ENCODE measurements at regions not wholly inside any gene's neighbourhood (a gene's known extent, or its start where the extent isn't known, plus 50 kb on each side); places are given as distances from the start of the nearest gene placed in this dataset.

DNA sequence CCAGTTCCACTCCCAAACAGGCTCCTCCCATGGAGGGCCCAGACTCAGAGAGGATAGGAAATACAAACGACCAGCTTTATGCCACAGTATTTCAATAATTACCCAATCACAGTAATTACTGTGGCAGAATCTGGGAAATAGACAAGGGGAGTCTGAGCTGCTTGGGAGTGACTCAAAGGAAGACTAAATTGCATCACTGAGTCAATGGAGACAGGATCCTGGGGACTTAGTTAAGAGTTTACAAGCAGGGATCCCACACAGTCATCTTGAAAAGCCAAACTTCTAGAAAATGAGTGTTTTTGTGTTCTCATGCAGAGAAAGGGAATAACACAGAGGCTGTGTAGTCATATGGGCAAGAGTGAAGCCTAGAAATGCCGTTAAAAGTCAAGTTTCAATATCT, 1142.1 kb downstream of the CNTNAP5 start (continued):
- no peak for TF ChIP-seq TBL1XR1 (IDR thresholded peaks at IDR 0.05; ENCODE audit: borderline replicate concordance, low read length, partially characterized antibody)

DNA sequence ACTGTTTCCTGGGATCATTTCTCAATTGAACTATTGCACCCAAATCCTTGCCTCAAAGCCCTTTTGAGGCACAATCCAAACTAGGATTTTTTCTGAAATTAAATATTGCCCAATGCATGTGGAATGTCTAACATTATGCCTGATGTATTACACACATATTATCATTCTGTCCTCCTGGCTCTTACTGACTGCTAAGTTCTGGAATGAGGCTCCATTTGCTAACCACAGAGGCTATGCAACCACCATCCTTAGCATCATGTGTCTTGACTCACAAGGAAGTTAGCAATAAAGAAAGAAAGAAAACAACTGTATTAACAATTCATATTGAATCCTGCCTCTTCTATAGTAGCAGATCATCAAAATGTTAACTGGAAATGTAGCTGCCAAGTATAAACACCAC, 1142.7 kb downstream of the CNTNAP5 start:
- Histone ChIP-seq H3K4me2 (ENCODE audit: low read depth, low read length) (no peak overlapping the region), H2AFZ (ENCODE audit: low read length) (no peak overlapping the region), H3K79me2 (ENCODE audit: insufficient read depth, low read length) (no peaks in the 10 kb centered on the region), H3K9ac (ENCODE audit: insufficient read depth, low read depth, low read length) (no peak overlapping the region), H4K20me1 (ENCODE audit: insufficient read depth, low read length) (no peaks in the 10 kb centered on the region), H3K4me1 (ENCODE audit: insufficient read depth, low read length) (no peaks in the 10 kb centered on the region), H3K27ac (ENCODE audit: extremely low read length, insufficient read depth, low read length) (no peak overlapping the region), H3K36me3 (replicated peaks in 1 of 2; ENCODE audit: control insufficient read depth in 1 of 2, insufficient read depth in 2 of 2, low read length in 2 of 2) (no peaks in the 10 kb centered on the region), H3K27me3 (ENCODE audit: control insufficient read depth in 1 of 2, insufficient read depth in 2 of 2, low read length in 2 of 2) (no peaks in the 10 kb centered on the region), H3K9me3 (ENCODE audit: low read length) (peaks cover 37% of the 10 kb centered on the region), H3K4me3 (replicated peaks in 1 of 3; ENCODE audit: insufficient read depth in 1 of 3, low read depth in 2 of 3, low read length in 3 of 3) (no peak overlapping the region)
- intact Hi-C loops (cut with micrococcal nuclease; ENCODE audit: unreplicated experiment) (loop anchor here (10.0 kb wide), 1 partner anchor 77 kb away; no protein-coding TSS in a partner anchor), in situ Hi-C loops (cut with HindIII; ENCODE audit: extremely low pct_ligation_motif_present, low pct_unique_long_range_greater_than_20kb) (no loop called here)
- ChIA-PET POLR2A (no interaction called here), CTCF (ENCODE audit: low intra/inter-chr PET ratio, low total read pairs) (no interaction called here)
- TF ChIP-seq ZKSCAN8 (CRISPR knock-in tag; IDR thresholded peaks at IDR 0.05; ENCODE audit: borderline replicate concordance) (no peak), CEBPB (IDR thresholded peaks at IDR 0.05; ENCODE audit: borderline replicate concordance, low read depth, low read length) (0 out of 2 replicates have a peak, but pooled peaks have one; percentile 30)
- ATAC-seq, result no peak
- DNase-seq (ENCODE audit: low spot score), result no peak
- no TSS peak for BruUV-seq (replicated peaks)
- no peak for FAIRE-seq

DNA sequence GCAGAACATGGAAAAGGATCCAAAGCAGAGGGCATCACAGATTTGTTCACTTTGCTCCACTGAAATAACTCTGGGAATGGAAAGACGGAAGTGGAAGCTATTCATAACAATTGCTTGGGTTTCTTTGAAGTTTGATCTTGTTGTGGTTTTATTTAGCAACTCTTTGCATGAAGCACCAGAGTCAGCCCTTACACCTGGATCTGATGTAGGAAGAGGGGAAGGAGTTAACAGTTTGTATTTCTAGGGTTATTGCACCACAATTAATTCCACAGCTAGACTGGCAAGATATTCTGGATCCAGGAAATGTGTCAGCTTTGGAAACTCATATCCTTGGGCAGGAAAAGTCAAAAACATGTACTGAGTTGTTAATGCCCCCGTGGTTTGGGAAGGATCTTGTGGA, 1143.4 kb downstream of the CNTNAP5 start:
- 1% methylated on average over 2 of the region's 2 CpGs for WGBS (ENCODE audit: low lambda C conversion rate)
- Histone ChIP-seq H3K9ac (ENCODE audit: insufficient read depth, low read depth, low read length) (no peak overlapping the region), H3K4me3 (replicated peaks in 1 of 3; ENCODE audit: insufficient read depth in 1 of 3, low read depth in 2 of 3, low read length in 3 of 3) (no peak overlapping the region), H4K20me1 (ENCODE audit: insufficient read depth, low read length) (no peaks in the 10 kb centered on the region), H2AFZ (ENCODE audit: low read length) (no peak overlapping the region), H3K79me2 (ENCODE audit: insufficient read depth, low read length) (no peaks in the 10 kb centered on the region), H3K4me2 (ENCODE audit: low read depth, low read length) (no peak overlapping the region), H3K9me3 (ENCODE audit: low read length) (peaks cover 42% of the 10 kb centered on the region), H3K27me3 (ENCODE audit: control insufficient read depth in 1 of 2, insufficient read depth in 2 of 2, low read length in 2 of 2) (no peaks in the 10 kb centered on the region), H3K4me1 (ENCODE audit: insufficient read depth, low read length) (no peaks in the 10 kb centered on the region), H3K36me3 (replicated peaks in 1 of 2; ENCODE audit: control insufficient read depth in 1 of 2, insufficient read depth in 2 of 2, low read length in 2 of 2) (no peaks in the 10 kb centered on the region), H3K27ac (ENCODE audit: extremely low read length, insufficient read depth, low read length) (no peak overlapping the region)
- BruUV-seq (replicated peaks), result no TSS peak
- no peak for FAIRE-seq
- POLR2A ChIA-PET, result no interaction called here
- in situ Hi-C loops (cut with HindIII; ENCODE audit: extremely low pct_ligation_motif_present, low pct_unique_long_range_greater_than_20kb), result no loop called here
- intact Hi-C loops (cut with micrococcal nuclease; ENCODE audit: unreplicated experiment), result loop anchor here (10.0 kb wide), 1 partner anchor 76 kb away; no protein-coding TSS in a partner anchor
- CTCF ChIA-PET (ENCODE audit: low intra/inter-chr PET ratio, low total read pairs), result no interaction called here
- no peak for DNase-seq (ENCODE audit: low spot score)
- ATAC-seq, result no peak
- TF ChIP-seq ZNF605 (CRISPR knock-in tag; IDR thresholded peaks at IDR 0.05) (no peak), SKI (IDR thresholded peaks at IDR 0.05; ENCODE audit: partially characterized antibody) (no peak), SCMH1 (CRISPR knock-in tag; IDR thresholded peaks at IDR 0.05; ENCODE audit: borderline replicate concordance) (no peak), SPEN (CRISPR knock-in tag; IDR thresholded peaks at IDR 0.05; ENCODE audit: low read depth) (no peak), TRIM24 (CRISPR knock-in tag; IDR thresholded peaks at IDR 0.05) (no peak), MXD4 (CRISPR knock-in tag; IDR thresholded peaks at IDR 0.05) (no peak), ARID2 (CRISPR knock-in tag; IDR thresholded peaks at IDR 0.05; ENCODE audit: borderline replicate concordance) (no peak), IKZF1 (IDR thresholded peaks at IDR 0.05) (no peak), THAP11 (CRISPR knock-in tag; IDR thresholded peaks at IDR 0.05) (no peak), DNMT1 (CRISPR knock-in tag; IDR thresholded peaks at IDR 0.05) (no peak), SETDB1 (CRISPR knock-in tag; IDR thresholded peaks at IDR 0.05; ENCODE audit: borderline replicate concordance) (no peak), MIER3 (CRISPR knock-in tag; IDR thresholded peaks at IDR 0.05; ENCODE audit: borderline replicate concordance) (no peak)
- TF ChIP-seq, protein P1, sequence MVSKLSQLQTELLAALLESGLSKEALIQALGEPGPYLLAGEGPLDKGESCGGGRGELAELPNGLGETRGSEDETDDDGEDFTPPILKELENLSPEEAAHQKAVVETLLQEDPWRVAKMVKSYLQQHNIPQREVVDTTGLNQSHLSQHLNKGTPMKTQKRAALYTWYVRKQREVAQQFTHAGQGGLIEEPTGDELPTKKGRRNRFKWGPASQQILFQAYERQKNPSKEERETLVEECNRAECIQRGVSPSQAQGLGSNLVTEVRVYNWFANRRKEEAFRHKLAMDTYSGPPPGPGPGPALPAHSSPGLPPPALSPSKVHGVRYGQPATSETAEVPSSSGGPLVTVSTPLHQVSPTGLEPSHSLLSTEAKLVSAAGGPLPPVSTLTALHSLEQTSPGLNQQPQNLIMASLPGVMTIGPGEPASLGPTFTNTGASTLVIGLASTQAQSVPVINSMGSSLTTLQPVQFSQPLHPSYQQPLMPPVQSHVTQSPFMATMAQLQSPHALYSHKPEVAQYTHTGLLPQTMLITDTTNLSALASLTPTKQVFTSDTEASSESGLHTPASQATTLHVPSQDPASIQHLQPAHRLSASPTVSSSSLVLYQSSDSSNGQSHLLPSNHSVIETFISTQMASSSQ (IDR thresholded peaks at IDR 0.05; ENCODE audit: low read depth), result no peak
- TF ChIP-seq, protein P1 (CRISPR knock-in tag; IDR thresholded peaks at IDR 0.05; ENCODE audit: borderline replicate concordance), result no peak

Measured in HepG2 (cell line).